Tibial nerve (tissue), 4 donors: ENCODE measurements at regions not wholly inside any gene's neighbourhood (a gene's known extent, or its start where the extent isn't known, plus 50 kb on each side); places are given as distances from the start of the nearest gene placed in this dataset.

Source experiments
- DNase-seq, 2 donors: peaks; one replicate each; pipeline ENCODE4 v3.0.0-alpha.2; 2019; ENCODE audit warnings: low spot score in 2 of 2
- H3K27ac ChIP-seq, 4 donors: fragments of 200-600 bp; sonication (generic) in 3 of 4; one replicate each; pipeline ENCODE4 v1.5.1; 2017 to 2019; ENCODE audit warnings: mild to moderate bottlenecking in 1 of 4
- H3K27me3 ChIP-seq, 2 donors: fragments of 200-600 bp; sonication (generic) in 1 of 2; one replicate each; pipeline versions ENCODE4 v1.5.1 to v1.6.0; 2017 to 2019
- H3K36me3 ChIP-seq, 3 donors: fragments of 200-600 bp; sonication (generic); one replicate each; pipeline ENCODE4 v1.5.1; 2018 to 2019
- H3K4me1 ChIP-seq, 4 donors: fragments of 200-600 bp; sonication (generic) in 3 of 4; one replicate each; pipeline ENCODE4 v1.5.1; 2017 to 2019
- H3K4me3 ChIP-seq, 4 donors: fragments of 200-600 bp; sonication (generic) in 3 of 4; one replicate each; pipeline ENCODE4 v1.5.1; 2017 to 2019; ENCODE audit warnings: mild to moderate bottlenecking in 1 of 4, moderate library complexity in 1 of 4
- H3K9me3 ChIP-seq, 4 donors: fragments of 200-600 bp; sonication (generic) in 3 of 4; one replicate each; pipeline ENCODE4 v1.5.1; 2017 to 2019
- CTCF ChIP-seq, 5 experiments: fragments of 200-600 bp in 3 of 5; fragments of 450-650 bp in 2 of 5; sonication (generic) in 3 of 5; IDR thresholded peaks; one replicate each; pipeline ENCODE4 v1.5.1; 2016 to 2019; ENCODE audit warnings: antibody characterized with exemption in 5 of 5, mild to moderate bottlenecking in 3 of 5, moderate library complexity in 2 of 5
- EP300 ChIP-seq, 2 donors: sonication (generic); formaldehyde crosslinking; IDR thresholded peaks; one replicate each; pipeline ENCODE4 v1.6.1; 2017; ENCODE audit warnings: antibody characterized with exemption in 2 of 2, mild to moderate bottlenecking in 1 of 2
- POLR2A ChIP-seq, 2 donors: fragments of 450-650 bp; IDR thresholded peaks; one replicate each; pipeline ENCODE4 v1.6.1; 2017; ENCODE audit warnings: antibody characterized with exemption in 2 of 2, mild to moderate bottlenecking in 2 of 2, moderate library complexity in 2 of 2
- WGBS, 2 donors: methylation state at CpG; one replicate each; pipeline ENCODE4 v1.1.5; 2018; 5-methylcytosine and 5-hydroxymethylcytosine counted together

- TF ChIP-seq CTCF (IDR thresholded peaks at IDR 0.05): no peak
- no peak for TF ChIP-seq EP300 (IDR thresholded peaks at IDR 0.05)
- no peak for TF ChIP-seq POLR2A (IDR thresholded peaks at IDR 0.05)
- H3K4me3 ChIP-seq: no peak overlapping the region
- peaks cover 0 to 9% (median 0%) of the 10 kb centered on the region in 4 donors for H3K4me1 ChIP-seq
- WGBS, 2 donors: 74 to 77% methylated on average over 9 of the region's 9 CpGs
- no peak overlapping the region for H3K27ac ChIP-seq
- H3K27me3 ChIP-seq: peaks cover 0 to 8% of the 10 kb centered on the region in 2 donors
- H3K36me3 ChIP-seq: no peaks in the 10 kb centered on the region
- no peaks in the 10 kb centered on the region for H3K9me3 ChIP-seq
- DNase-seq: no peak
Observed at GRCh38 chr16:87017371-87018012, 299.7 kb downstream of the C16orf95 start.

DNA sequence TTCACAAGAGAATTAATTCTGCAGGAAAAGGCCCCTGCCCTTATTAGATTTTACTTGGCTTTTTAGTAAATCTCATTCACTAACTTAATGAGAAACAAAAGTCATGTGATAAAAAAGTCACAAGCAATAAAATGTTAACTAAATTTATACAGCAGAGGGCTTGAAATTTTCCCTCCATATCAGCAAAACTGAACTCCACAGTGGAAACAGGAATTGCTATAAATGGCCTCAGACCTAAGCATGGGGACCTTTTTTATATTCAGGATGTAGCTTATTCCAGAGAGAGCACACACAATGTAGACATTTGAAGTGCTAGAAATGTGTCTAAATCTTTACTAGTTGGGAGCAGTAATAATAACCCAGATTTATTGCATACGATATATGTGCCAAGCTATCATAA lies 291.5 kb downstream of the C16orf95 start:
- no peaks in the 10 kb centered on the region for H3K36me3 ChIP-seq
- H3K27ac ChIP-seq: no peak overlapping the region
- TF ChIP-seq CTCF (IDR thresholded peaks at IDR 0.05) (no peak), POLR2A (IDR thresholded peaks at IDR 0.05) (no peak), EP300 (IDR thresholded peaks at IDR 0.05) (no peak)
- no peak overlapping the region for H3K4me3 ChIP-seq
- no peaks in the 10 kb centered on the region for H3K9me3 ChIP-seq
- no peak for DNase-seq
- peaks cover 0 to 3% of the 10 kb centered on the region in 2 donors for H3K27me3 ChIP-seq
- WGBS, 2 donors: 88 to 89% methylated on average over 1 of the region's 1 CpG
- no peaks in the 10 kb centered on the region for H3K4me1 ChIP-seq

DNA sequence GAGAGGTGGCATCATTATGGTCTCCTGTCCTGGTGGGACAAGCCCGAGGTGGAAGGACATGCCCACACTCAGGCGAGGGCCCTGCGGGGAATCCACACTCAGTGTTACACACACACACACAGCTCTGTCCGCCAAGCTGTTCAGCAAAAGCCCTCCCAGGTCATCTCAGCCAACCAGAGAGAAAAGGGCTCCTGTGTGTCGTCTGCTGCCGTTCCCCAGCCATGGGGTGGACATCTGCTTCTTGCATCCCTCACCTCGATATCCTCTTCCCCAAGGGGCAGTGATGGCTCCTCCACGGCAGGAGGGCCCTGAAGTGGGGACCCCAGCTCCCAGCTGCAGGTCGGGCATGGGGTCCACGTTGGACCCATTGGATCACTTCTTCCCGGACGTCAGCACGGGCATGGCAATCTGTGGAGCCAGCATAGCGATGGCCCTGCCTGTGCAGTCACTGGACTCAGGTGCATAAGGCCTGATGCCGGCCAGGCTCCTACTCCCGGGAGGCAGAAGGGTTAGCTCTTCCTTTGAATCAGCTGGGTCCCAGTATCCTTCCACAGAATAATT lies 290.1 kb downstream of the C16orf95 start:
- Histone ChIP-seq H3K4me3 (no peak overlapping the region), H3K27ac (no peak overlapping the region), H3K27me3 (no peaks in the 10 kb centered on the region), H3K9me3 (no peaks in the 10 kb centered on the region), H3K4me1 (no peaks in the 10 kb centered on the region), H3K36me3 (no peaks in the 10 kb centered on the region)
- TF ChIP-seq EP300 (IDR thresholded peaks at IDR 0.05) (no peak), POLR2A (IDR thresholded peaks at IDR 0.05) (no peak), CTCF (IDR thresholded peaks at IDR 0.05) (no peak)
- DNase-seq: no peak
- WGBS, 2 donors: 87% methylated on average over 16 of the region's 16 CpGs

- Histone ChIP-seq H3K27me3 (peaks cover 0 to 13% of the 10 kb centered on the region in 2 donors), H3K27ac (no peak overlapping the region), H3K9me3 (no peaks in the 10 kb centered on the region), H3K4me3 (no peak overlapping the region), H3K4me1 (peaks cover 0 to 3% (median 0%) of the 10 kb centered on the region in 4 donors), H3K36me3 (no peaks in the 10 kb centered on the region)
- 87 to 88% methylated on average over 14 of the region's 14 CpGs for WGBS, 2 donors
- TF ChIP-seq CTCF (IDR thresholded peaks at IDR 0.05): no peak
- no peak for TF ChIP-seq EP300 (IDR thresholded peaks at IDR 0.05)
- no peak for TF ChIP-seq POLR2A (IDR thresholded peaks at IDR 0.05)
- no peak for DNase-seq
Observed at GRCh38 chr16:87028481-87029320, 288.5 kb downstream of the C16orf95 start.

- TF ChIP-seq POLR2A (IDR thresholded peaks at IDR 0.05): no peak
- no peak for TF ChIP-seq CTCF (IDR thresholded peaks at IDR 0.05)
- no peak for TF ChIP-seq EP300 (IDR thresholded peaks at IDR 0.05)
- WGBS, 2 donors: 66 to 70% methylated on average over 8 of the region's 8 CpGs
- H3K4me1 ChIP-seq: peaks cover 0 to 3% (median 0%) of the 10 kb centered on the region in 4 donors
- no peak overlapping the region for H3K4me3 ChIP-seq
- H3K27ac ChIP-seq: no peak overlapping the region
- H3K27me3 ChIP-seq: peaks cover 0 to 17% of the 10 kb centered on the region in 2 donors
- no peak for DNase-seq
- no peaks in the 10 kb centered on the region for H3K36me3 ChIP-seq
- H3K9me3 ChIP-seq: no peaks in the 10 kb centered on the region
Observed at GRCh38 chr16:87032554-87032953, 284.6 kb downstream of the C16orf95 start.
